ENCODE measurements at regions not wholly inside any gene's neighbourhood (a gene's known extent, or its start where the extent isn't known, plus 50 kb on each side); places are given as distances from the start of the nearest gene placed in this dataset.

DNA sequence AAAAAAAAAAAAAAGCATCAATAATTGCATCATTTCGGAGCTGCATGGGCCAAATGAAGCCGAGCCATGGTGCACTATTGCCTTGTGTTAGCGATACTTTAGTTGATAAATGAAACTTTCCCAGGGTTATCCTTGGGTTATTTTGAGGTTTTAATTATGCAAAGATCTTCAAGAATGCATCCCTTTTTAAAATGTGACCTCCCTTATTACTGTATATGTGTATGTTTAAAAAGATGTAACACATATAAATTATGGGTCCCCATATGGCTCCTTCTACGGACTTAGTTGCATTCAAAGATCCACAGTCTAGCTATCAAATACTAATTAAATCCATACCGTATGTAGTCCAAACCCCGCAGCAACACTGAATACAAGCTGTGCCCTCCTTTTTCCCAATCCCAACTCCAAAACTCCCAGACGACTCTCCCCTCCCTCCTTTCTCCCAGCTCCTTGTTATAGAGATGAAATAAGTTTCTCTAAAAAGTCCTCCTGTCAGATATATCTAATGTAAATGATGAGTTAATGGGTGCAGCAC, 129.3 kb upstream of the MAP1LC3B2 start:
- no peak overlapping the region for H3K9ac ChIP-seq (ENCODE audit: low read depth in 1 of 2, low read length in 2 of 2)
- peaks cover 10% of the 10 kb centered on the region in 2 donors for H3K4me1 ChIP-seq (ENCODE audit: control insufficient read depth in 2 of 2, insufficient read depth in 2 of 2, low read length in 2 of 2)
- H3K36me3 ChIP-seq (ENCODE audit: control insufficient read depth in 2 of 2, insufficient read depth in 2 of 2, low read length in 2 of 2), result no peaks in the 10 kb centered on the region
- H3K9me3 ChIP-seq (ENCODE audit: control insufficient read depth in 2 of 2, low read length in 2 of 2), result no peaks in the 10 kb centered on the region
- H3K4me3 ChIP-seq (ENCODE audit: low read length in 2 of 2), result no peak overlapping the region
- no peaks in the 10 kb centered on the region for H3K27me3 ChIP-seq (ENCODE audit: control insufficient read depth in 2 of 2, insufficient read depth in 2 of 2, low read length in 2 of 2)
- no peak overlapping the region for H3K27ac ChIP-seq (ENCODE audit: low read depth in 2 of 2, low read length in 2 of 2)

DNA sequence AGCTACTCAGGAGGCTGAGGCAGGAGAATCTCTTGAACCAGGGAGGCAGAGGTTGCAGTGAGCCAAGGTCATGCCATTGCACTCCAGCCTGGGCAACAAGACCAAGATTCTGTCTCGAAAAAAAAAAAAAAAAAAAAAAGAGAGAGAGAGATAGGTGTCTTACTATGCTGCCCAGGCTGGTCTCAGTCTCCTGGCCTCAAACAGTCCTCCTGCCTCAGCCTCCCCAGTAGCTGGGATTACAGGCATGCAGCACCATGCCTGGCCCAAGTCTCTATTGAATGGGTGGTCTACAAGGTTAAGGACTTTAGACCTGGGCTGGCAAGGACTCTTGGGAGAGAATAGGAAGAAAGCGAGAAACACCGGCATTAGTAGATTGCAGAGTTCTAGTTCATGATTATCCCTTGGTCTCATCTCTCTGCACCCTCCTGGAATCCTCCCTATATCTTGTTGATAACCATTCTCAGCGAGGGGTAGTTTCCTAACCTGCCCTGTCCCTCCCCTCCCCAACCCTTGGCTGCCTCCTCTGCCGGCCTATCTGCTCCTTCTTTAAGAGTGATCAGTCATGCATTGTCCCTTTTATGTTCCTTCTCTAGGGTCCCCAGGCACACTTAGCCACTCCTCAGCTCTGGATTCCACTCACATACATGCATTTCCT, 128.1 kb upstream of the MAP1LC3B2 start:
- H3K36me3 ChIP-seq (ENCODE audit: control insufficient read depth in 2 of 2, insufficient read depth in 2 of 2, low read length in 2 of 2), result no peaks in the 10 kb centered on the region
- no peak overlapping the region for H3K4me3 ChIP-seq (ENCODE audit: low read length in 2 of 2)
- H3K27ac ChIP-seq (ENCODE audit: low read depth in 2 of 2, low read length in 2 of 2), result no peak overlapping the region
- no peak overlapping the region for H3K9ac ChIP-seq (ENCODE audit: low read depth in 1 of 2, low read length in 2 of 2)
- no peaks in the 10 kb centered on the region for H3K9me3 ChIP-seq (ENCODE audit: control insufficient read depth in 2 of 2, low read length in 2 of 2)
- H3K4me1 ChIP-seq (ENCODE audit: control insufficient read depth in 2 of 2, insufficient read depth in 2 of 2, low read length in 2 of 2), result peaks cover 10% of the 10 kb centered on the region in 2 donors
- H3K27me3 ChIP-seq (ENCODE audit: control insufficient read depth in 2 of 2, insufficient read depth in 2 of 2, low read length in 2 of 2), result no peaks in the 10 kb centered on the region

DNA sequence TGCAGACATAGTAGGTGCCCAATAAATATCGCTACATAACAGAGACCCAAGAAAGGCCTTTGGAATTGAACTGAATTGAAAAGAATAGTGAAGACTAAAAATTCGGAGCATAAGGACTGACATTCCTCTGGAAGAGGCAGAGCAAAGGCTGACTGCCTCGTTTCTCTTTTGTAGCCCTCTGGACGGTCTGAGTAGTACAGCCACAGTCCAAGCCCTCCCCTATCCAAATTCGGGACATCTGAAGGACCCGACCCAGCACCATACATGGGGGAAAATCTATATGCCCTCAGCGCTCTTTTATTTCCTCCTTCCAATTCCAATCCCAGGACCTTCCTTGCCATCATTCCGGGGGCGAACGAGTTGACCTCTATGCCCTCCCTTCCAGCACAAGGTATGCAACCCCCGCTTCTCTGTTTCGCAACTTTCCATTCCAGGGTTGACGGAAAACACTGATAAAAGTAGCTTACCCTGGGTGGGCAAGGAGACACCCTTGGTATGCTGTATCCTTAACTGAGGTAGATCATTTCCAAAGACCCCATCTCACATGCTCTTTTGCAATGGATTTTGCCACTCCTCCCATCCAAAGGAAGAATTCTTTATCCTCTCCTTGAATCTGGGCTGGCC, 127.4 kb upstream of the MAP1LC3B2 start:
- Histone ChIP-seq H3K9me3 (ENCODE audit: control insufficient read depth in 2 of 2, low read length in 2 of 2) (no peaks in the 10 kb centered on the region), H3K4me3 (ENCODE audit: low read length in 2 of 2) (no peak overlapping the region), H3K36me3 (ENCODE audit: control insufficient read depth in 2 of 2, insufficient read depth in 2 of 2, low read length in 2 of 2) (no peaks in the 10 kb centered on the region), H3K9ac (ENCODE audit: low read depth in 1 of 2, low read length in 2 of 2) (no peak overlapping the region), H3K4me1 (ENCODE audit: control insufficient read depth in 2 of 2, insufficient read depth in 2 of 2, low read length in 2 of 2) (peaks cover 14 to 15% of the 10 kb centered on the region in 2 donors), H3K27me3 (ENCODE audit: control insufficient read depth in 2 of 2, insufficient read depth in 2 of 2, low read length in 2 of 2) (no peaks in the 10 kb centered on the region), H3K27ac (ENCODE audit: low read depth in 2 of 2, low read length in 2 of 2) (no peak overlapping the region)

DNA sequence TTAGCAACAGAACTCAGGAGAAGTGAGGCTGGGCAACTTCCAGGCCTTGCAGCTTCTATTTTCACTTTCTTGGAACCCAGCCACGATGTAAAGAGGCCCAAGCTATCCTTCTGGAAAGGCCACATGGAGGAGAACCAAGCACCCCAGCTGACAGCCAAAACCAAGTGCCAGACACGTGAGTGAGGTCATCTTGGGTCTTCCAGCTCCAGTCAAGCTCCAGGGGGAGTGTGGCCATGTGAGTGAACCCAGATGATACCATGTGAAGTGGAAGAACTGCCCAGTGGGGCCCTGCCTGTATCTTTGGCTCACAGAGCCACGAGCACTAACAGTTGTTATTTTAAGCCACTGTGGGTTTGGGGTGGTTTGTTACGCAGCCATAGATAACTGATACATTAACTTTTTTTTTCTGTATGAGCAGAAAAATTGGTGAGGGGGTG, 126.8 kb upstream of the MAP1LC3B2 start:
- Histone ChIP-seq H3K9me3 (ENCODE audit: control insufficient read depth in 2 of 2, low read length in 2 of 2) (no peaks in the 10 kb centered on the region), H3K4me1 (ENCODE audit: control insufficient read depth in 2 of 2, insufficient read depth in 2 of 2, low read length in 2 of 2) (peaks cover 15 to 17% of the 10 kb centered on the region in 2 donors), H3K4me3 (ENCODE audit: low read length in 2 of 2) (no peak overlapping the region), H3K9ac (ENCODE audit: low read depth in 1 of 2, low read length in 2 of 2) (no peak overlapping the region), H3K36me3 (ENCODE audit: control insufficient read depth in 2 of 2, insufficient read depth in 2 of 2, low read length in 2 of 2) (no peaks in the 10 kb centered on the region), H3K27me3 (ENCODE audit: control insufficient read depth in 2 of 2, insufficient read depth in 2 of 2, low read length in 2 of 2) (no peaks in the 10 kb centered on the region), H3K27ac (ENCODE audit: low read depth in 2 of 2, low read length in 2 of 2) (no peak overlapping the region)

DNA sequence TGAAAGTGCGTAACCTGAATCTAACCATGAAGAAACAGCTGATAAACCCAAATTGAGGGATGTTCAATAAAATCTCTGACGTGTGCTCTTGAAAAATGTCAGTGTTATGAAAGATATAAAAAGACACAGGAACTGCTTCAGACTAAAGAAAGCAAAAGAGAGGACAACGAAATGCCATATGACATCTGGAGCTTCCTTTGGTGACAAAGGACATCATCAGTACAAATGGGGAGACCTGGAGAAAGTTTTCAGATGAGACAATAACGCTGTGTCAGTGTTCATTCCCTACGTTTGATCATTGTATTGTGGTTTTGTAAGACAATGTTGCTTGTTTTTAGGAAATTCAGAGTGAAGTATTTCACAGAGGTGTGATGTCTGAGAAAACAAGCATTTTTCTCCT, 125.9 kb upstream of the MAP1LC3B2 start:
- Histone ChIP-seq H3K9me3 (ENCODE audit: control insufficient read depth in 2 of 2, low read length in 2 of 2) (no peaks in the 10 kb centered on the region), H3K36me3 (ENCODE audit: control insufficient read depth in 2 of 2, insufficient read depth in 2 of 2, low read length in 2 of 2) (no peaks in the 10 kb centered on the region), H3K4me3 (ENCODE audit: low read length in 2 of 2) (no peak overlapping the region), H3K9ac (ENCODE audit: low read depth in 1 of 2, low read length in 2 of 2) (no peak overlapping the region), H3K27ac (ENCODE audit: low read depth in 2 of 2, low read length in 2 of 2) (no peak overlapping the region), H3K4me1 (ENCODE audit: control insufficient read depth in 2 of 2, insufficient read depth in 2 of 2, low read length in 2 of 2) (peaks cover 15 to 17% of the 10 kb centered on the region in 2 donors), H3K27me3 (ENCODE audit: control insufficient read depth in 2 of 2, insufficient read depth in 2 of 2, low read length in 2 of 2) (no peaks in the 10 kb centered on the region)

DNA sequence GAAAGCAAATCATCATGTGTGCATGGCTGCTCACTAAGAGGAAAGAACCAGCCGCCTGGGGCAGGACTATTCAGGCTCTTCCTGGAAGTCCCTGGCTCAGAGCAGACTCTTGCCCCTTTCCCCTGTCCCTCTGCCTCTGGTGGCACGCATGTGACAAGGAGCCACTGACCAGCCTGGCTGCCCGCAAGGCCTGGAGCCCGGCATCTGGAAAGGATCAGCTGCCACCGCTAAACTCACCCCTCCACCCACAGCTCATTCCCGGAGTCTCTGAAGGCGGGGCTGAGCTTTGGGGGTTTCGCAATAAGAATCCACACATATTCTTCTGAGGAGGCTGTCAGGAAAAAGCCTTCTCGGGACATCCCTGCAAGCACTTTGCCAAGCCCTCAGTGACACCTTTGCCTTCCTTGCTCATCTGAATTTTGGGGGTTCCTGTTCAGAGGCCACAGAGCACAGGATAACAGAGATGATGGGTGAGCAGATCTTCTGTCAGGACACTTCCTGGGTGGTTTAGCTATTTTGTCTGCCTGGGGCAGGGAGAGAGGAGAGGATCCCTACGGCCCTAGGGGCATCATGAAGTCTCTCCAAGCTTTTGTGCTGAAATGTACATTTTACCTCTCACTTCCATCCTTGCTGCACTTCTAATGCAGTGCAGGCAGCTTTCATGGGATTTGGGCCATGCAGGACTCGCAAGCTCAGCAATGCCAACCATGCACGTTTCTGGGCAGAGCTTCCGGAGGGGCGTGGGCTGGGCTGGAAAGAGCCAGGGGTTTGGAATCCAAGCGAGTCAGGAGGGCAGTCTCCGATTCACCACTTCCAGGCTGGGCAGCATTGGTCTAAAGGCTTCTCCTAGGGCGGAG, 124.8 kb upstream of the MAP1LC3B2 start:
- H3K9me3 ChIP-seq (ENCODE audit: control insufficient read depth in 2 of 2, low read length in 2 of 2), result no peaks in the 10 kb centered on the region
- H3K36me3 ChIP-seq (ENCODE audit: control insufficient read depth in 2 of 2, insufficient read depth in 2 of 2, low read length in 2 of 2), result no peaks in the 10 kb centered on the region
- peak overlapping the region; percentile 13 to 56 for H3K4me3 ChIP-seq (ENCODE audit: low read length in 2 of 2)
- no peaks in the 10 kb centered on the region for H3K27me3 ChIP-seq (ENCODE audit: control insufficient read depth in 2 of 2, insufficient read depth in 2 of 2, low read length in 2 of 2)
- H3K4me1 ChIP-seq (ENCODE audit: control insufficient read depth in 2 of 2, insufficient read depth in 2 of 2, low read length in 2 of 2), result peaks cover 15 to 17% of the 10 kb centered on the region in 2 donors
- H3K9ac ChIP-seq (ENCODE audit: low read depth in 1 of 2, low read length in 2 of 2), result peak overlapping the region; percentile 23 to 34
- H3K27ac ChIP-seq (ENCODE audit: low read depth in 2 of 2, low read length in 2 of 2), result peak overlapping the region; percentile 26 to 43

DNA sequence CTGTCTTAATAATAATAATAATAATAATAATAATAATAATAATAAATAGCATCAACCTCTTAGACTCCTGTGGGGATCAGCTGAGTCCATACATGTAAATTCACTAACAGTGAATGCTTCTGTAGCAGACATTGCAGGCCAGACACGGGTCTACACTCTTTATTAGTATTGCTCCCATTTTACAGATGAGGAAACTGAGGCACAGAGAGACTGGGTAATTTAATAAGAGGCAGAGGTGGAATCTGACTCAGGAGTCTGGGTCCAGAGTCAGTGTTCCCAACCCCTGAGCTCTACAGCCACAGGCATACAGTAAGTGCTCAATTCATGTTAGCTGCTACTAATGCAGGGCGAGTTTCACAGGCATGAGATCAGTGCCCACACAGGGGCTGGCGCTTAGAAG, 123.2 kb upstream of the MAP1LC3B2 start:
- Histone ChIP-seq H3K27me3 (ENCODE audit: control insufficient read depth in 2 of 2, insufficient read depth in 2 of 2, low read length in 2 of 2) (no peaks in the 10 kb centered on the region), H3K36me3 (ENCODE audit: control insufficient read depth in 2 of 2, insufficient read depth in 2 of 2, low read length in 2 of 2) (no peaks in the 10 kb centered on the region), H3K27ac (ENCODE audit: low read depth in 2 of 2, low read length in 2 of 2) (no peak overlapping the region), H3K9me3 (ENCODE audit: control insufficient read depth in 2 of 2, low read length in 2 of 2) (no peaks in the 10 kb centered on the region), H3K9ac (ENCODE audit: low read depth in 1 of 2, low read length in 2 of 2) (no peak overlapping the region), H3K4me1 (ENCODE audit: control insufficient read depth in 2 of 2, insufficient read depth in 2 of 2, low read length in 2 of 2) (peaks cover 15 to 17% of the 10 kb centered on the region in 2 donors), H3K4me3 (ENCODE audit: low read length in 2 of 2) (no peak overlapping the region)

DNA sequence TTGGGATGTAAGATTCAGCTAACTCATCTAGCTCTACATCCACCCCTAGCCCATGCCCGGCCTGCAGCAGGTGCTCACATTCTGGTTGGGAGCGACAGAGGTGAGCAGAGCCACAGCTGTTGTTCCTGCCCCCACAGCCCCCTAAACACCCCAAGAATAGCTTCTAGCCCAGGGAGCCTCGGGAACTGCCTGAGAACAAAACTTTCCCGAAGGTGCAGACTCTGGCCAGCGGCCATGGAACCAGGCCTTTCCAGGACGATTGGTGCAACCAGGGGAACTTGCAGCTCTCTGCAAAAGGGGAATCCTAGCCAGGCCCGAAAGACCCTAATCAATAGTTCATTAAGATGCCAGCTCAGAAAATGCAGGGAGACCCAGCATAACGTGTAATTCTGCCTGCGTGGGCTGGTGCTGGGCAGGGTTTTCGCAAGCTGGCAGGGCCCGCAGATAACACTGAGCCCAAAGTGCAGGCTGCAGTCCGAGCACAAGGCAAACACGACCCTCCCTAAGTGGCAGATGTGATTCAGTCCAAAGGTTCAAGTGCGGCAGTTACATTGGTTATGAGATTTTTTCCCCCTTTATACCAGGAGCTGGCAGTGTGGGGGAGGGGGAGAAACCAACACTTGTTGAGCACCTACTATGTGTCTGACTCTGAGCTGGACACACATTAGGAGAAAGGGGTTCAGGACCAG, 122.5 kb upstream of the MAP1LC3B2 start:
- Histone ChIP-seq H3K4me1 (ENCODE audit: control insufficient read depth in 2 of 2, insufficient read depth in 2 of 2, low read length in 2 of 2) (peaks cover 15 to 17% of the 10 kb centered on the region in 2 donors), H3K9ac (ENCODE audit: low read depth in 1 of 2, low read length in 2 of 2) (no peak overlapping the region)

DNA sequence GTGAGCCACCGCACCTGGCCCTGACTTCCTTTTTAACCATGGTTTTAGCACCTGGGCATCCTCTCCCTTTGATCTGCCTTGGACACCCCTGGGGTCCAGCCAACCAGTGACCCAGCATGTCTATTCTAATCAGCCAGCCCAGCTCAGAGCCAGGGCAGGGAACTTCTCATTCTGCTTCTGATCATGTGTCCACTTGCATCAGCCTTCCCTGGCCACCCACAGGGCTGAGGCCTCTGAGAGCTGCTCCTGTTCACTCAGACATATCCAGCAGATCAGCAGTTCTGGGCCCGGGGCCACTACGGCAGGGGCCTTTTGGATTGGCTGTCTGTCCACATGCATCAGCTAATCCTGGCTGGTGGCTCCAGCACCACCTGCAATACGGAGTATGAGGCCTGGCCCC, 117.9 kb upstream of the MAP1LC3B2 start:
- Histone ChIP-seq H3K36me3 (ENCODE audit: control insufficient read depth in 2 of 2, insufficient read depth in 2 of 2, low read length in 2 of 2) (no peaks in the 10 kb centered on the region), H3K27ac (ENCODE audit: low read depth in 2 of 2, low read length in 2 of 2) (no peak overlapping the region), H3K9ac (ENCODE audit: low read depth in 1 of 2, low read length in 2 of 2) (no peak overlapping the region), H3K27me3 (ENCODE audit: control insufficient read depth in 2 of 2, insufficient read depth in 2 of 2, low read length in 2 of 2) (no peaks in the 10 kb centered on the region), H3K4me3 (ENCODE audit: low read length in 2 of 2) (no peak overlapping the region), H3K4me1 (ENCODE audit: control insufficient read depth in 2 of 2, insufficient read depth in 2 of 2, low read length in 2 of 2) (peaks cover 5 to 7% of the 10 kb centered on the region in 2 donors), H3K9me3 (ENCODE audit: control insufficient read depth in 2 of 2, low read length in 2 of 2) (no peaks in the 10 kb centered on the region)

More for the DNA sequence above, 122.5 kb upstream of the MAP1LC3B2 start:
- peak overlapping the region in 1 of 2 donors; percentile 64 for H3K27ac ChIP-seq (ENCODE audit: low read depth in 2 of 2, low read length in 2 of 2)
- H3K27me3 ChIP-seq (ENCODE audit: control insufficient read depth in 2 of 2, insufficient read depth in 2 of 2, low read length in 2 of 2), result no peaks in the 10 kb centered on the region
- H3K36me3 ChIP-seq (ENCODE audit: control insufficient read depth in 2 of 2, insufficient read depth in 2 of 2, low read length in 2 of 2), result no peaks in the 10 kb centered on the region
- no peaks in the 10 kb centered on the region for H3K9me3 ChIP-seq (ENCODE audit: control insufficient read depth in 2 of 2, low read length in 2 of 2)
- H3K4me3 ChIP-seq (ENCODE audit: low read length in 2 of 2), result no peak overlapping the region
